HFFc6 (cell line): ENCODE measurements at regions not wholly inside any gene's neighbourhood (a gene's known extent, or its start where the extent isn't known, plus 50 kb on each side); places are given as distances from the start of the nearest gene placed in this dataset.
"Not testable (repeated sequence)": the region's sequence is repeated elsewhere in the genome, so short reads cannot be mapped to it uniquely, and the experiment has no call there.

Source experiments
- DNase-seq: peaks from one replicate; pipeline ENCODE4 v3.0.0-alpha.2; 2018
- H3K27ac Mint-ChIP-seq: 2 replicates; pipeline ENCODE4 v1.8.0; 2020; ENCODE audit warnings: mild to moderate bottlenecking, mixed read lengths
- H3K27me3 Mint-ChIP-seq: 2 replicates; pipeline ENCODE4 v1.8.0; 2021; ENCODE audit warnings: mild to moderate bottlenecking, moderate library complexity, mixed read lengths; ENCODE audit not compliant: insufficient read depth
- H3K36me3 Mint-ChIP-seq: 2 replicates; pipeline ENCODE4 v1.8.0; 2021; ENCODE audit warnings: low read depth, mixed read lengths
- H3K4me1 Mint-ChIP-seq: 2 replicates; pipeline ENCODE4 v1.8.0; 2020; ENCODE audit warnings: low read depth, mixed read lengths
- H3K4me3 Mint-ChIP-seq: 2 replicates; pipeline ENCODE4 v1.8.0; 2020; ENCODE audit warnings: mild to moderate bottlenecking, moderate library complexity, mixed read lengths
- H3K9me3 Mint-ChIP-seq: 2 replicates; pipeline ENCODE4 v1.8.0; 2020; ENCODE audit warnings: mild to moderate bottlenecking, mixed read lengths

- DNase-seq = peak; percentile 5
- not testable (repeated sequence) for H3K4me1 Mint-ChIP-seq, H3K4me3 Mint-ChIP-seq, H3K36me3 Mint-ChIP-seq, H3K9me3 Mint-ChIP-seq, H3K27ac Mint-ChIP-seq
- peaks cover 19% of the 10 kb centered on the region for H3K27me3 Mint-ChIP-seq
Observed at GRCh38 chr12:8282181-8282580, 54.8 kb upstream of the FAM90A1 start.

- DNase-seq, H3K4me3 Mint-ChIP-seq, H3K27ac Mint-ChIP-seq, H3K27me3 Mint-ChIP-seq, H3K4me1 Mint-ChIP-seq, H3K36me3 Mint-ChIP-seq, H3K9me3 Mint-ChIP-seq: not testable (repeated sequence)
Observed at GRCh38 chr12:8285681-8286080, 58.3 kb upstream of the FAM90A1 start.

- not testable (repeated sequence) for H3K4me3 Mint-ChIP-seq, H3K4me1 Mint-ChIP-seq, H3K27ac Mint-ChIP-seq, H3K36me3 Mint-ChIP-seq, H3K9me3 Mint-ChIP-seq, DNase-seq, H3K27me3 Mint-ChIP-seq
Observed at GRCh38 chr12:8291764-8292163, 64.3 kb upstream of the FAM90A1 start.

GRCh38 chr12:8294662-8295061 is 67.2 kb upstream of the FAM90A1 start:
- H3K27me3 Mint-ChIP-seq, H3K27ac Mint-ChIP-seq, H3K36me3 Mint-ChIP-seq, H3K4me1 Mint-ChIP-seq, H3K9me3 Mint-ChIP-seq, H3K4me3 Mint-ChIP-seq, DNase-seq: not testable (repeated sequence)

GRCh38 chr12:8308611-8309010 is 81.2 kb upstream of the FAM90A1 start:
- not testable (repeated sequence) for H3K27ac Mint-ChIP-seq, H3K27me3 Mint-ChIP-seq

GRCh38 chr12:8315997-8316396 is 88.6 kb upstream of the FAM90A1 start:
- not testable (repeated sequence) for H3K36me3 Mint-ChIP-seq, H3K4me1 Mint-ChIP-seq, DNase-seq, H3K27ac Mint-ChIP-seq, H3K9me3 Mint-ChIP-seq, H3K27me3 Mint-ChIP-seq, H3K4me3 Mint-ChIP-seq

More at GRCh38 chr12:8308611-8309010, 81.2 kb upstream of the FAM90A1 start:
- H3K36me3 Mint-ChIP-seq, H3K4me1 Mint-ChIP-seq, H3K4me3 Mint-ChIP-seq, H3K9me3 Mint-ChIP-seq, DNase-seq: not testable (repeated sequence)

GRCh38 chr12:8317675-8318074 is 90.3 kb upstream of the FAM90A1 start:
- H3K27ac Mint-ChIP-seq, H3K4me1 Mint-ChIP-seq, H3K36me3 Mint-ChIP-seq, H3K27me3 Mint-ChIP-seq, H3K4me3 Mint-ChIP-seq, H3K9me3 Mint-ChIP-seq, DNase-seq: not testable (repeated sequence)

- H3K27me3 Mint-ChIP-seq, H3K36me3 Mint-ChIP-seq, DNase-seq, H3K9me3 Mint-ChIP-seq, H3K27ac Mint-ChIP-seq, H3K4me1 Mint-ChIP-seq: not testable (repeated sequence)
- H3K4me3 Mint-ChIP-seq = peak overlapping the region; percentile 16; the same call in 1 of the 2 replicates
Observed at GRCh38 chr12:8320251-8320730, 92.9 kb upstream of the FAM90A1 start.

GRCh38 chr12:8320791-8321370 is 93.5 kb upstream of the FAM90A1 start:
- H3K4me1 Mint-ChIP-seq, H3K36me3 Mint-ChIP-seq, DNase-seq, H3K27me3 Mint-ChIP-seq, H3K9me3 Mint-ChIP-seq, H3K27ac Mint-ChIP-seq: not testable (repeated sequence)
- H3K4me3 Mint-ChIP-seq = peak overlapping the region; percentile 16; the same call in 1 of the 2 replicates

- DNase-seq, H3K27ac Mint-ChIP-seq, H3K36me3 Mint-ChIP-seq, H3K4me1 Mint-ChIP-seq, H3K9me3 Mint-ChIP-seq, H3K4me3 Mint-ChIP-seq, H3K27me3 Mint-ChIP-seq: not testable (repeated sequence)
Observed at GRCh38 chr12:8325145-8325839, 97.9 kb upstream of the FAM90A1 start.

- not testable (repeated sequence) for H3K27me3 Mint-ChIP-seq, H3K4me3 Mint-ChIP-seq, H3K4me1 Mint-ChIP-seq, DNase-seq, H3K36me3 Mint-ChIP-seq, H3K27ac Mint-ChIP-seq
- peaks cover 12% of the 10 kb centered on the region for H3K9me3 Mint-ChIP-seq
Observed at GRCh38 chr12:8328835-8329234, 101.4 kb upstream of the FAM90A1 start.

- H3K4me3 Mint-ChIP-seq, H3K4me1 Mint-ChIP-seq, H3K36me3 Mint-ChIP-seq, H3K27ac Mint-ChIP-seq, H3K27me3 Mint-ChIP-seq, DNase-seq: not testable (repeated sequence)
- H3K9me3 Mint-ChIP-seq = peaks cover 18% of the 10 kb centered on the region
Observed at GRCh38 chr12:8332373-8332772, 105.0 kb upstream of the FAM90A1 start.

- H3K4me1 Mint-ChIP-seq, H3K27ac Mint-ChIP-seq, DNase-seq, H3K4me3 Mint-ChIP-seq, H3K36me3 Mint-ChIP-seq, H3K27me3 Mint-ChIP-seq: not testable (repeated sequence)
- peaks cover 11% of the 10 kb centered on the region for H3K9me3 Mint-ChIP-seq
Observed at GRCh38 chr12:8351073-8351472, 104.7 kb upstream of the CLEC6A start.

GRCh38 chr12:8354741-8355140 is 101.0 kb upstream of the CLEC6A start:
- H3K27me3 Mint-ChIP-seq, H3K9me3 Mint-ChIP-seq, DNase-seq, H3K4me3 Mint-ChIP-seq, H3K4me1 Mint-ChIP-seq, H3K27ac Mint-ChIP-seq, H3K36me3 Mint-ChIP-seq: not testable (repeated sequence)
